GM19193 (cell line): ENCODE measurements at regions not wholly inside any gene's neighbourhood (a gene's known extent, or its start where the extent isn't known, plus 50 kb on each side); places are given as distances from the start of the nearest gene placed in this dataset.

Source experiments
- POLR2A ChIP-seq: IDR thresholded peaks from 4 replicates; pipeline ENCODE4 v1.6.1; 2011; ENCODE audit not compliant: insufficient read depth, insufficient read length; ENCODE audit errors: extremely low read depth

DNA sequence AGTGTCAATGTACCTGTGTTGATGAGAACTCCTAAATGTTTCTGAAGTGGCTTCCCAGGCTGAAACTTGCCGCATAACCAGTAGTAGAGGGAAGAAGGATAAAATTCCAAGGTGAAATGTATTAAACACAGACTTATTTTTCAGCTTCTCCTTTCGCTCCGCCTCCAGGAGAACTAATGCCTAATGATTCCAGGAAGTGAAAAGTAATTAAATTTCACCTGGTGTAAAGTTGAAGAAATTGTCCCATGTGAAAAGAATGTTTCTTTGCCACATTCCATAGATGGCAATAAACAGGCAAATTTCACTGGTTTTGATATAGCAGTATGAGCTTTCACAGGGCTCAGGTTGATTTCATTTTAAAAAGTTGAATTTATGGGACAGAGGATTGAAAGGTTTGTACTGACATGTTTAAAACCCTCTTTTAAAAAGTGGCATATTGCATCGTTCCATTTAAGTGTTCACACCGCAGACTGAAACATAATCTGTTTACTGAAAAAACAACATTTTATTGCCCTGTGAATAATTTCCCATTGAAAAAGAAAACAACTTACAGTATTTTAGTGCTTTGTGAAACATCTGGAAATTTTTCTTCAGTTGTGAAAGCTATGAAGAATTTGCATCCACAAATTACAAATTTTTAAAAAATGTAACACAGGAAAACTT, 453.4 kb upstream of the NFE2L3 start:
- no peak for TF ChIP-seq POLR2A

DNA sequence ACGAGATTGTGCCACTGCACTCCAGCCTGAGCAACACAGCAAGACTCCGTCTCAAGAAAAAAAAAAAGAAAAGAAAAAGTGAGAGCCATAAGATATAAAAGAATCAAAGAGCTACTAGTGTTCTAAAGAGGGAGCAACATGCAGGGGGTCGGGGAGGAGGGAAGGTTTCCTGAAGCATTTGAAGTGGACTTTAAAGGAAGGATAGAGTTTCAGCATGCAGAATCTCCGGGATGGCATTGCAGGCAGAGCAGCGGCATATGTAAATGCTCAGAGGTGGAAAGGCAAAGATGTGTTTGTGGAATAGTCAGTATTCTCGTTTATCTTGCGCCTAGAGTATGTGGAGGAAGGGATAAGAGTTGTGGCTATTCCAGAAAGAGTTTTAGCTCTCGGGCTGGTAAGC, 447.6 kb upstream of the NFE2L3 start:
- no peak for TF ChIP-seq POLR2A

DNA sequence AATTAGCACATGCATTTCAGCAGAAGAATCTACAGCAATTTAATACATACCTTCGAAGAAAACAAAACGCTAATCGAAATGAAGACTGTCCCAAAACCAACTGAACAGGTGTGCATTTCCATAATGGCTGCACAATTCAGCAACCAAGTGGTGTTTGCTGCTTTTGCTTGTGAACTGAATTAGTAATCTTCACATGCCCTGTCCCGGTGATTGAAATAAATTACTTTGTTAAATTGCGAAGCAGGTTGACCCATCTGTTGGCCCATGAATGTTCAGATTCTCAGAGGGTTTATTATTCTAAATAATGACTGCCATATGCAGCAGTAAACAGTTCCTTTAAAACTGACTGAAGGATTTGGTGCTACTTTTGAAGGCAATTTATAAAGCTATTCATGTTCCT, 445.2 kb upstream of the NFE2L3 start:
- TF ChIP-seq POLR2A = no peak

DNA sequence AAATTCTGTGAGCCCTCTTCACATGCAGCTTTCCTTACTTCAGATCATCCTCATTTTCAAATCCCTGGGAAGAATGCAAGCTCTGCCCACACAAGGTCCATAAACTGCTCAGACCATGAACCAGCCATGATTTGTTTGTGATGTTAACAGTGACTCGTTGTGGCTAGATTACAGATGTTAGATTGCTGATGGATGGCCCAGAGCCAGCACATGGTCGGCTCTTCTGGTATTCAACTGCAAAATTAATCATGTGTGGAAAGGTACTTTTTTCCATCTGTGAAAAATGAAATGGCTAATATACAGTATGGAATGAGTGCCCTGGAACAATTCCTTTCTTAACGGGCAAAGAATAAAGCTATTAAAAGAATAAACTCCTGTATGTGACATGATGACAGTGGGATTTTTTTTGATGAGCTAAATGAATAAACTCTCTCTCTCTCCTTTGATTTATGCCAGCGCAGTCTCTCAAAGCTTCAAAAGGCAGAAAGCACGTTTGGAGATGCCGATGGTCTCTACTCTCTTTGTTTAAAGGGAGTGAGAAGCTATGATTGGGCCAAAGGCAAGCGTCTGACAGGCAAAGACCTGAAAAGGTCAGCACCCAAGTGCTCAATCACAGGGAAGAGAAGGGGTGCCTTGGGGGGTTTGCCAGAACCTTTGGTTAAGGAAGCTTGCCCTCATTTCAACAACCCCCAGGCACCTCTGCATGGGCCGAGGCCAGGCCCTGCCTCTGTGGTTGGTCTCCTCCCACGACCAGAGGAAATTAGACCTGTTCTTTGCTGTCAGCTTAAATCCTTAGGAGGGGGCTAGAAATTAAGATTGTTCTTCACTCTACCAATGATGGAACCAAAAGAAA, 444.0 kb upstream of the NFE2L3 start:
- no peak for TF ChIP-seq POLR2A

DNA sequence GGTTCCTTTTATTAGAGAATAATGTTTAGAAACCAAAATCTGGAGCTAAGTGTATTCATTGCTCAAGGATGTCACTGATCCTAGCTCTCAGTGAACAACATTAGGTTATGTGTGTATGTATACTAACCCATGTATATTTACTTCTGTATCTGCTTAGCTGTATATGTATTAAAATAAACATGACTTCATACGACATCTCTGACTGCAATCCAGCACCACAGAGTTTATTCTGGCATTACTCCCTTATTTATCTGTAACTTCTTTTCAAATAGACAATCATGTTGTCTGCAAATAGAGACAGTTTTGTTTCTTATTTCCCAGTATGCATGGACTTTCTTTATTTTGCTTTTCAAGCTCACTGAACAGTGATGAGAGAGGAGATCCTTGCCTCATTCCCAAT, 441.0 kb upstream of the NFE2L3 start:
- no peak for TF ChIP-seq POLR2A

DNA sequence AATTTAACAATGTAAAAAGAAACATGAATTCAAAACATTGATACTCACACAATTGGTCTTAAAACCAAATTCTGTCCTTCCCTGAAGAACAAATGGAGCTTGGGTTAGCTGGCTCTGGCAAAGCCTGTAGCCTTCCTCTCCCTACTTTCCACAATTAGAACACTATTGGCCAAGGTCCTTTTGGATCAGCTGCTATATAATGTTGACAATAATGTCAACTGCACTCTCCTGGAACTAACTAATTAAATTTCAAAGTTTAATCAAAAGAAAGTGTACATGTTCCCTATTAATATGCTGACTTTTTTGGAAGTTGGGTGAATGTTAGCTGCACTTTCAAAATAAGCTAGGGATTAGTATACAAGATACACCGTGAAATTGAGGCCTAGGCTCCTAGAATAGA, 440.1 kb upstream of the NFE2L3 start:
- no peak for TF ChIP-seq POLR2A

DNA sequence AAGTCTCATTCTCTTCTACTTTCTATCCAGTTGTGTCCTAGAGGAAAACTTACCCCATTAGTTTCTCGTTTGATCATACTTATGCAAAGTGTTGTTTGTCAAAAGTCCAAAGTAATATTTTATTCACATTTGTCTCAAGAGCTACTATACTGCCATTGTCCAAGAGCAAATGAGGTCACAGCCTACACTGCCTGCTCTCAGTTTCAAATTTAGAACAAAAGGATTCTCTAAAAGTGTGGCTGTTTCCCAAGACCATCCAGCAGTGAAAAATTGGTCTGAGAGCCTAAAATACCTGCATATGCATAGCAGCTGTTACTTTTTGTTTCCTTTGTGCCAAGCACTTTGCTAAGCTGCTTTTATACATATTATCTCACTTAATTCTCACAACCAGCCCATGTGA, 439.5 kb upstream of the NFE2L3 start:
- no peak for TF ChIP-seq POLR2A

DNA sequence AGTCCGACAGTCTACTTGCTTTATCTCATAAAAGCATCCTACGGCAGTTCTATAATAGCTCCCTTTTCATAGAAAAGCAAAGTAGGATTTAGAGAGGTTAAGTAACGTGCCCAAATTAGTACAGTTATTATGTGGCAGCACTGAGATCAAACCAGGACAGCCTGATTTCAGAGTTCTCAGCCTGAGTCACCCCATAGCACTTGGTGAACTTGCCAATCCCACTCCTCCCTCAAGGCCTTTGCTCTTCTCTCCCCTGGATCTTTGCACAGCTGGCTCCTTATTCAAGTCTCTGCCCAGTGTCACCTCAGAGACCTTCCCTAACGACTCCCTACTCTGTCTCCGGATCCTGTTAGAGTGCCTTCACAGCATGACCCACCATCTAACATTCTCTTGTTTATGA, 438.0 kb upstream of the NFE2L3 start:
- no peak for TF ChIP-seq POLR2A

DNA sequence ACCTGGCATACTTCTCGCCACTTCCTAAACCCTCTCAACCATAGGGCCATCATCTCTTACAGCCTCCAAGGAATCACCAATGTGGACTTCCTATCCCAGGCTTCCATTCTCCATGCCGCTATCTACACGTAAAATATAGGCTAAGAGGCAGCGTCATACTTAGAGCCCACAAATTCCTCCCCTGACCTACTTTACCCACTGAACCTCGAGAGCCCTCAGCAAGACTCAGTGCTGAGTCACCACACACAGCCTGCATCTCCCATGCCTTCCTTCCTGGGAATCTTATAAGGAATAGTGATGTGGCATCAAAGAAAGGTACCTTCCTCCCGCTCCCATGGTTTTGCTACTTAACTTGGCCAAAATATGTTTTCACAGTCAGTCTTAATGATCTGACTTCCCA, 435.6 kb upstream of the NFE2L3 start:
- no peak for TF ChIP-seq POLR2A

DNA sequence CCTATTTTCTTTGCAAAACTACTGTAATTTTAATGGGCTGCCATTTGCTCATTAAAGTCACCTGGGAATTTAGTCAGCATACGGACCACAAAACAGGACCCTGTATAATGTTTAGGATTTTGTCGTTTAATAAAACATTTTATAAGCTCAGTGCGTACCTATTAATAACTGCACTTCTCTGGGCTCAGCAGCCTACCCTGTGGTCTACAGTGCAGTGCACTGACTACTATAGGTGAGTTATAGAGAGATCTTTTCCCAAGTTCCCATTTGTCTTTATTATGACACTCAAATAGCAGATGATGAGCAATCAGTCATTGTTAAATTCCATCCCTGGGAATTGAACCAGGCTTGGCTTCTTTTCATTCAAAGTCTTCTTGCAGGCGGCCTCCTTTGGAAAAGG, 433.4 kb upstream of the NFE2L3 start:
- no peak for TF ChIP-seq POLR2A

DNA sequence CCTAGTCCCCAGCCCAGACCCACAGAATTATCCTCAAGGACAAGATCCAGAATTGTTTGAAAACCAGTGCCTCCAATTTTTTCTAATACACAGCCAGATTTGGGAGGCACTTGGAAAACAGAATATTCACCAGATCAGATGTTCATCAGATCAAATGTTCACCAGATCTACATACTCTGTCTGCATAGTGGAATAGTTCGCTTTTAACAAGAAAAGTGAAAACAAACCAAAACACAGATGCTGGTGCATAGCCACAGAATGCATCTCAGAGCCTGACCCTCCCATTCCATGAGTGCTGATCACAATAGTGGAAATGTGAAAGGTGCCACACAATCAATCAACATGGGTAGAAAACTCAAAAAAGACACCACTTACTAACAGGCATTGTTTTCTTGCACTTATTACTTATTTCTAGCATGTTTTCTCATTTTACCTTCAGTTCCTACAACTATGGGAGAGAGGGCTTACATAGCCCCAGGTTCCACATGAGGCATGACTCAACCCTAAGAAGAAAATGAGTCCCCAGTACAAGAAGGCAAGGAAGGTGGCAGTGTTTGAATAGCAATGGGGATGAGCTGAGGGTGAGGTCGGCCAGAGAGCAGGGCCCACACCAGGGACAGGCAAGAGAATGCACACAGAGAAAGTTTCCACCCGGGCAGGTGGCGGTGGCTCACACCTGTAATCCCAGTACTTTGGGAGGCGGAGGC, 432.7 kb upstream of the NFE2L3 start:
- no peak for TF ChIP-seq POLR2A

DNA sequence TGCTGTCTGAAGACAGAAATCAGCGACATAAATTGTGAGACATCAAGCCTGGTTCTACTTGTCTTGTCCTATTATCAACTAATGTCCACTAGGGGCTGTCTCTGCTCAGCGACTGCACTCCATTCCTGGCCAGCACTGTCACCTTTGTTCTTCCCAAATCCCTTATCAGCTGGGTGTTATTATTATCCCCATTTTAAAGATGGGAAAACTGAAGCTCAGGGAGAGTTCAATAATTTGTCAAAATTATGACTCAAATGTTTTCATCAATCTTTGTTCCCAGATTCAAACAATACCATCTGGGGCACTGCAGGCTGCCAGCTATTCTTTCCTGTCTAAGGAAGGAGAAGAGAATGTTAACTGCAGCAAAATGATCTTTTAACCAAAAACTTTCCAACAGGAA, 431.6 kb upstream of the NFE2L3 start:
- no peak for TF ChIP-seq POLR2A

DNA sequence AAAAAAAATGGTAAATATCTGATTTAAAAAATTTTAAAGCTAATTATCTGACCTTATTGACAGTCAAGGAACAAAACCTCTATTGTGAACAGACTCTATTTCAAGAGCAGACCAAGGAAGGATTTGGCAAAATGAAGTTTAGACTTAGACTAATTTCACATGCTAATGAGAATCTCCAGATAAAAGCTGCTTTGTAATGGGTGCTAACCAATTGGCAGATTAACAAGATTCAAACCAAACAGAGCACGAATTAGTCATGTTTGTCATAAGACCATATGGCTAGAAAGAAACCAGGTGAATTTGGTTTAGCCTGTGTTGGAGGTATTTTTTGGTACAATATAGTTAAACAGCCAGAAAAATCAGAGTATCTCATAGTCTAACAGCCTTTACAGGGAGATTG, 429.1 kb upstream of the NFE2L3 start:
- TF ChIP-seq POLR2A = no peak

DNA sequence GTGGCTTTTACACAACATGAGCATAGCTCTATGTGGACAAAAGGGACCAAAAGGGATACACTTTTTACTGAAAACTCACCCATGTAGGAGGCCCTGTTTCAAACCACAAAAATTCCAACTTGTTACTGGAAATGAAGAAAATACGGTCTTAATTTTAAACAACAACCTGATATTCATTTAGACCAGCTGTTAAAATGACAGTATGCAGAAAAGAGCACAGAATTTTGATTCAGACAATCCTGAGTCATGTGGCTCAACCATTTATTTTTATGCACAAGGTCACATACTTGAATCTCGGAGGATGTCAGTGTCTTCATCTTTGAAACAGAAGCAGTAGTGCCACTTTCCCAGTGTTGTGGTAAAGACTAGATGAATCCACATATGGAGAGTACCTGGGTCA, 426.5 kb upstream of the NFE2L3 start:
- TF ChIP-seq POLR2A = no peak

DNA sequence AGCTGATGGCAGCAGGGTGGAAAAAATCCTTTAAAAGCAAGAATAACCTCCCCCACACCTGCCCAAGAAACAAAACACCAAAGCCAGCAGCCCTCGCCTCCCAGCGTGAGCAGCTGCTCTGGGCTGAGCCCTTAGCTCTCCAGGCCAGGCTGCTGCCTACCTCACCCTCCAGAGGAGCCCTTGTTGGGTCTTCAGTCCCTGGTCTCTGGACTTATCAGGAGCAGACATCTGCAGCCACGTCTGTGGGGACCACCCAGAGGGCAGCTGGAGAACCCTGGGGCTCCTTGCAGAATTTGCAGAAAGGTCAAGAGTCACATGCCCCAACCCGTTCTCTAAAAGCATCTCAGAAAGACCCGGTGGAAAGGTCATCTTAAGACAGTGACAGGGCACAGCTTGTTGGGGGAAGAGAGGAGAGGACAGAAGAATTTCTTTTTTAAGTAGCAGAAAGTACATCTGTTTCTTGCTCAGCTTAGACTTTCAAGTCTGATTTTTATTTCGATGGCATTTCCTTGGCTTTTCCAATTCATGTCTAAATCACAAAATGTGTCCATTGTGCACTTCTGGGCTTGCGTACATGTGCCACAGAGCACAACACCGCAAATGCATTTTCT, 425.7 kb upstream of the NFE2L3 start:
- TF ChIP-seq POLR2A = no peak
